Right ventricle myocardium superior (tissue), 1 donor: ENCODE measurements at regions not wholly inside any gene's neighbourhood (a gene's known extent, or its start where the extent isn't known, plus 50 kb on each side); places are given as distances from the start of the nearest gene placed in this dataset.

ENCODE experiments used
- ATAC-seq: fragments of 200-7000 bp; cut with Tn5 transposase; one replicate; pipeline ENCODE4 v1.9.1; 2020; ENCODE audit warnings: mild to moderate bottlenecking; ENCODE audit not compliant: poor library complexity
- DNase-seq: peaks from one replicate; pipeline ENCODE4 v3.0.0-alpha.2; 2020
- intact Hi-C: fragments of 100-400 bp; cut with DNase I; formaldehyde crosslinking; loops from one replicate; pipeline ENCODE4 v1.11.2; 2022
- donor health status: DM: no; HTN: yes; CAD: no; lungs with severe emphysema.

- no peak for ATAC-seq
- DNase-seq = no peak
- intact Hi-C loops = no loop called here
Measured at GRCh38 chr10:3537518-3537917, 247.5 kb downstream of the KLF6 start.

GRCh38 chr10:3535001-3535400 lies 250.0 kb downstream of the KLF6 start:
- DNase-seq (no peak), ATAC-seq (no peak)
- intact Hi-C loops = no loop called here

- intact Hi-C loops = no loop called here
- ATAC-seq (no peak), DNase-seq (no peak)
Measured at GRCh38 chr10:3534433-3534832, 250.6 kb downstream of the KLF6 start.

- ATAC-seq = no peak
- DNase-seq = no peak
- intact Hi-C loops = no loop called here
Measured at GRCh38 chr10:3533296-3533695, 251.7 kb downstream of the KLF6 start.

GRCh38 chr10:3532644-3533043 lies 252.4 kb downstream of the KLF6 start:
- ATAC-seq = no peak
- no peak for DNase-seq
- intact Hi-C loops = no loop called here

GRCh38 chr10:3531670-3532069 lies 253.3 kb downstream of the KLF6 start:
- intact Hi-C loops = no loop called here
- ATAC-seq (no peak), DNase-seq (no peak)

GRCh38 chr10:3530783-3531645 lies 254.0 kb downstream of the KLF6 start:
- ATAC-seq (no peak), DNase-seq (no peak)
- intact Hi-C loops = no loop called here

- intact Hi-C loops = no loop called here
- ATAC-seq (no peak), DNase-seq (no peak)
Measured at GRCh38 chr10:3530346-3530745, 254.7 kb downstream of the KLF6 start.

GRCh38 chr10:3529691-3530090 lies 255.3 kb downstream of the KLF6 start:
- DNase-seq (no peak), ATAC-seq (no peak)
- intact Hi-C loops = no loop called here

- intact Hi-C loops = no loop called here
- ATAC-seq (no peak), DNase-seq (no peak)
Measured at GRCh38 chr10:3528823-3529403, 256.1 kb downstream of the KLF6 start.

- no peak for DNase-seq
- intact Hi-C loops = no loop called here
- no peak for ATAC-seq
Measured at GRCh38 chr10:3528271-3528670, 256.7 kb downstream of the KLF6 start.

GRCh38 chr10:3527869-3528268 lies 257.1 kb downstream of the KLF6 start:
- DNase-seq (no peak), ATAC-seq (no peak)
- intact Hi-C loops = no loop called here

GRCh38 chr10:3526727-3527501 lies 258.1 kb downstream of the KLF6 start:
- ATAC-seq (peak; percentile 84), DNase-seq (no peak)
- intact Hi-C loops = no loop called here

- DNase-seq (no peak), ATAC-seq (peak; percentile 85)
- intact Hi-C loops = no loop called here
Measured at GRCh38 chr10:3525832-3526449, 259.1 kb downstream of the KLF6 start.

- DNase-seq = no peak
- ATAC-seq = no peak
- intact Hi-C loops = no loop called here
Measured at GRCh38 chr10:3524086-3524960, 260.7 kb downstream of the KLF6 start.

GRCh38 chr10:3523309-3524050 lies 261.5 kb downstream of the KLF6 start:
- intact Hi-C loops = no loop called here

GRCh38 chr10:3516923-3517255 lies 268.1 kb downstream of the KLF6 start:
- no peak for ATAC-seq
- no peak for DNase-seq
- intact Hi-C loops = no loop called here

More at GRCh38 chr10:3523309-3524050, 261.5 kb downstream of the KLF6 start:
- ATAC-seq = no peak
- DNase-seq = no peak
